HG03342 (cell line): ENCODE measurements at regions not wholly inside any gene's neighbourhood (a gene's known extent, or its start where the extent isn't known, plus 50 kb on each side); places are given as distances from the start of the nearest gene placed in this dataset.

ENCODE experiments used
- ATAC-seq: cut with Tn5 transposase; IDR thresholded peaks from one replicate; pipeline ENCODE4 v1.9.1; 2021; ENCODE audit warnings: mild to moderate bottlenecking, moderate library complexity; ENCODE audit not compliant: unreplicated experiment

- no peak for ATAC-seq
These were observed 140.8 kb downstream of the PTCSC3 start for GRCh38 chr14:36035675-36036074.

- ATAC-seq: no peak
These were observed 147.9 kb downstream of the PTCSC3 start for GRCh38 chr14:36028665-36029064.

- no peak for ATAC-seq
These were observed 148.3 kb downstream of the PTCSC3 start for GRCh38 chr14:36028218-36028617.

- no peak for ATAC-seq
These were observed 149.2 kb downstream of the PTCSC3 start for GRCh38 chr14:36027354-36027753.

- no peak for ATAC-seq
These were observed 153.6 kb downstream of the PTCSC3 start for GRCh38 chr14:36022765-36023410.

- ATAC-seq: peak; percentile 19
These were observed 154.8 kb downstream of the PTCSC3 start for GRCh38 chr14:36021591-36022320.

- ATAC-seq: peak; percentile 54
These were observed 155.5 kb downstream of the PTCSC3 start for GRCh38 chr14:36021030-36021422.

- ATAC-seq: no peak
These were observed 156.1 kb downstream of the PTCSC3 start for GRCh38 chr14:36020120-36021029.

GRCh38 chr14:36019126-36019525 is 157.4 kb downstream of the PTCSC3 start:
- ATAC-seq: no peak

GRCh38 chr14:36014236-36014635 is 162.3 kb downstream of the PTCSC3 start:
- ATAC-seq: no peak

GRCh38 chr14:36013483-36013882 is 163.0 kb downstream of the PTCSC3 start:
- no peak for ATAC-seq

GRCh38 chr14:36012621-36013020 is 163.9 kb downstream of the PTCSC3 start:
- no peak for ATAC-seq

- ATAC-seq: no peak
These were observed 166.9 kb downstream of the PTCSC3 start for GRCh38 chr14:36009643-36010042.

GRCh38 chr14:36006623-36007022 is 169.9 kb downstream of the PTCSC3 start:
- ATAC-seq: no peak

GRCh38 chr14:36005670-36006069 is 170.9 kb downstream of the PTCSC3 start:
- ATAC-seq: no peak

- no peak for ATAC-seq
These were observed 174.6 kb downstream of the PTCSC3 start for GRCh38 chr14:36001936-36002335.

- ATAC-seq: no peak
These were observed 173.2 kb downstream of the BRMS1L start for GRCh38 chr14:35999294-35999693.

- ATAC-seq: no peak
These were observed 172.2 kb downstream of the BRMS1L start for GRCh38 chr14:35998303-35998702.

- no peak for ATAC-seq
These were observed 167.5 kb downstream of the BRMS1L start for GRCh38 chr14:35993684-35993960.

GRCh38 chr14:35992816-35993683 is 166.9 kb downstream of the BRMS1L start:
- no peak for ATAC-seq

- no peak for ATAC-seq
These were observed 165.2 kb downstream of the BRMS1L start for GRCh38 chr14:35991356-35991755.
